IMR-90 (cell line): ENCODE measurements at regions not wholly inside any gene's neighbourhood (a gene's known extent, or its start where the extent isn't known, plus 50 kb on each side); places are given as distances from the start of the nearest gene placed in this dataset.

Source experiments
- ATAC-seq: fragments of 200-7000 bp; cut with Tn5 transposase; 2 replicates; pipeline ENCODE4 v1.9.1; 2020; ENCODE audit warnings: low read depth, mild to moderate bottlenecking, moderate library complexity
- BruUV-seq: library from RNA; stranded (reverse); fragments of 400-500 nt; replicated peaks from 2 replicates; lab custom pipeline; 2021; lab: Mats Ljungman, UMichigan
- CTCF ChIA-PET: fragments of 300-600 bp; formaldehyde crosslinking; extraction: SDS; loops from one replicate; lab custom pipeline; 2021; ENCODE audit warnings: antibody characterized with exemption; lab: Yijun Ruan, JAX
- POLR2A ChIA-PET: fragments of 300-600 bp; sonication (Branson Sonifier 250); formaldehyde crosslinking; loops from one replicate; lab custom pipeline; 2022; ENCODE audit warnings: antibody characterized with exemption; ENCODE audit not compliant: unreplicated experiment; lab: Charles Lee
- DNase-seq: peaks from one replicate; pipeline ENCODE4 v3.0.0; 2013
- H2AFZ ChIP-seq: replicated peaks from 2 replicates; pipeline ENCODE3; 2013; ENCODE audit warnings: low read length, mild to moderate bottlenecking; ENCODE audit not compliant: poor library complexity
- H2AK5ac ChIP-seq: 2 replicates; pipeline ENCODE4 v1.6.1; 2013; ENCODE audit warnings: low read depth, low read length, inconsistent platforms
- H2AK9ac ChIP-seq: replicated peaks from 2 replicates; pipeline ENCODE3; 2013; ENCODE audit warnings: mild to moderate bottlenecking, low read depth, low read length, moderate library complexity; ENCODE audit not compliant: poor library complexity
- H2BK120ac ChIP-seq: 2 replicates; pipeline ENCODE4 v1.6.1; 2013; ENCODE audit warnings: low read depth, low read length, inconsistent platforms
- H2BK15ac ChIP-seq: 3 replicates; pipeline ENCODE4 v1.6.1; 2013; ENCODE audit warnings: low read depth, low read length, inconsistent platforms
- H2BK20ac ChIP-seq: 2 replicates; pipeline ENCODE4 v1.6.1; 2013; ENCODE audit warnings: low read depth, mild to moderate bottlenecking, inconsistent platforms, low read length, moderate library complexity
- H2BK5ac ChIP-seq: 2 replicates; pipeline ENCODE4 v1.6.1; 2013; ENCODE audit warnings: mild to moderate bottlenecking, low read depth, low read length, inconsistent platforms; ENCODE audit not compliant: poor library complexity, severe bottlenecking
- H3K14ac ChIP-seq: replicated peaks from 2 replicates; pipeline ENCODE4 v1.6.1; 2013; ENCODE audit warnings: low read depth, low read length, inconsistent platforms
- H3K18ac ChIP-seq: 2 replicates; pipeline ENCODE4 v1.6.1; 2013; ENCODE audit warnings: low read depth, low read length, control low read depth
- H3K23ac ChIP-seq: 2 replicates; pipeline ENCODE4 v1.6.1; 2013; ENCODE audit warnings: low read depth, low read length, inconsistent platforms
- H3K27ac ChIP-seq: 2 replicates; pipeline ENCODE4 v1.5.1; 2013; ENCODE audit warnings: mild to moderate bottlenecking, control low read depth, low read length; ENCODE audit not compliant: insufficient read depth
- H3K27me3 ChIP-seq: 2 replicates; pipeline ENCODE4 v1.6.1; 2013; ENCODE audit warnings: low read length; ENCODE audit not compliant: control insufficient read depth, insufficient read depth
- H3K36me3 ChIP-seq: 2 replicates; pipeline ENCODE4 v1.6.1; 2013; ENCODE audit warnings: low read length, mixed read lengths; ENCODE audit not compliant: control insufficient read depth, insufficient read depth
- H3K4ac ChIP-seq: 2 replicates; pipeline ENCODE4 v1.6.1; 2013; ENCODE audit warnings: low read depth, low read length, inconsistent platforms
- H3K4me1 ChIP-seq: 2 replicates; pipeline ENCODE4 v1.6.1; 2013; ENCODE audit warnings: low read length, mixed read lengths; ENCODE audit not compliant: control insufficient read depth, insufficient read depth
- H3K4me2 ChIP-seq: 2 replicates; pipeline ENCODE4 v1.6.1; 2013; ENCODE audit warnings: low read depth, mild to moderate bottlenecking, control low read depth, low read length, moderate library complexity
- H3K4me3 ChIP-seq: 2 replicates; pipeline ENCODE4 v1.5.1; 2013; ENCODE audit warnings: low read depth, mild to moderate bottlenecking, control low read depth, low read length, moderate library complexity; ENCODE audit not compliant: insufficient read depth
- H3K56ac ChIP-seq: 2 replicates; pipeline ENCODE4 v1.6.1; 2013; ENCODE audit warnings: low read length, inconsistent platforms; ENCODE audit not compliant: insufficient read depth; ENCODE audit errors: extremely low read depth
- H3K79me1 ChIP-seq, 2 experiments: 2 replicates each; pipeline ENCODE4 v1.6.1; 2013; ENCODE audit warnings: low read length in 2 of 2, inconsistent platforms in 1 of 2, low read depth in 1 of 2
- H3K9ac ChIP-seq: 2 replicates; pipeline ENCODE4 v1.6.1; 2013; ENCODE audit warnings: low read depth, low read length, control low read depth
- H3K9me1 ChIP-seq: 2 replicates; pipeline ENCODE4 v1.6.1; 2013; ENCODE audit warnings: low read length, inconsistent platforms; ENCODE audit not compliant: insufficient read depth
- H3K9me3 ChIP-seq: 2 replicates; pipeline ENCODE4 v1.6.1; 2013; ENCODE audit warnings: low read length; ENCODE audit not compliant: control insufficient read depth, insufficient read depth
- H4K20me1 ChIP-seq: 2 replicates; pipeline ENCODE4 v1.6.1; 2013; ENCODE audit warnings: low read length, inconsistent platforms; ENCODE audit not compliant: insufficient read depth
- H4K5ac ChIP-seq: 2 replicates; pipeline ENCODE4 v1.6.1; 2013; ENCODE audit warnings: mild to moderate bottlenecking, low read depth, low read length, control low read depth
- H4K8ac ChIP-seq, 2 experiments: 2 replicates each; pipeline ENCODE4 v1.6.1; 2013; ENCODE audit warnings: low read depth in 2 of 2, low read length in 2 of 2, control low read depth in 1 of 2, inconsistent platforms in 1 of 2
- H4K91ac ChIP-seq: 2 replicates; pipeline ENCODE4 v1.6.1; 2013; ENCODE audit warnings: low read depth, low read length, inconsistent platforms; ENCODE audit not compliant: insufficient read depth
- CEBPB ChIP-seq: IDR thresholded peaks from 2 replicates; pipeline ENCODE4 v1.6.1; 2012; ENCODE audit warnings: low read depth, low read length, improper control_type of control experiment
- CHD1 ChIP-seq: IDR thresholded peaks from 2 replicates; pipeline ENCODE4 v1.6.1; 2012; ENCODE audit warnings: low read depth, low read length, improper control_type of control experiment
- CTCF ChIP-seq: conservative IDR thresholded peaks from 2 replicates; pipeline ENCODE4 v1.5.1; 2012; ENCODE audit warnings: mild to moderate bottlenecking, low read depth, low read length, improper control_type of control experiment
- ELK1 ChIP-seq: fragments of 150-350 bp; IDR thresholded peaks from 2 replicates; pipeline ENCODE4 v1.6.1; 2016; ENCODE audit warnings: low read depth, mild to moderate bottlenecking, low read length, moderate library complexity, borderline replicate concordance
- FOS ChIP-seq: fragments of 150-350 bp; IDR thresholded peaks from 2 replicates; pipeline ENCODE4 v1.6.1; 2016; ENCODE audit warnings: low read depth, low read length
- MAFK ChIP-seq: IDR thresholded peaks from 2 replicates; pipeline ENCODE4 v1.6.1; 2012; ENCODE audit warnings: low read depth, low read length, improper control_type of control experiment
- MAZ ChIP-seq: IDR thresholded peaks from 2 replicates; pipeline ENCODE4 v1.6.1; 2012; ENCODE audit warnings: low read depth, mild to moderate bottlenecking, low read length, improper control_type of control experiment, moderate library complexity, borderline replicate concordance
- MXI1 ChIP-seq: IDR thresholded peaks from 2 replicates; pipeline ENCODE4 v1.6.1; 2012; ENCODE audit warnings: low read depth, mild to moderate bottlenecking, low read length, moderate library complexity, borderline replicate concordance
- NFE2L2 ChIP-seq: fragments of 150-350 bp; IDR thresholded peaks from 2 replicates; pipeline ENCODE4 v1.6.1; 2016; ENCODE audit warnings: low read depth, mild to moderate bottlenecking, low read length
- POLR2A ChIP-seq: IDR thresholded peaks from 2 replicates; pipeline ENCODE4 v1.6.1; 2012; ENCODE audit warnings: mild to moderate bottlenecking, low read depth, low read length
- RAD21 ChIP-seq: IDR thresholded peaks from 2 replicates; pipeline ENCODE4 v1.6.1; 2012; ENCODE audit warnings: low read length, improper control_type of control experiment
- RCOR1 ChIP-seq: IDR thresholded peaks from 2 replicates; pipeline ENCODE4 v1.6.1; 2012; ENCODE audit warnings: mild to moderate bottlenecking, low read length, improper control_type of control experiment; ENCODE audit not compliant: insufficient replicate concordance
- RFX5 ChIP-seq: IDR thresholded peaks from 2 replicates; pipeline ENCODE4 v1.8.0; 2012; ENCODE audit warnings: low read depth, mild to moderate bottlenecking, low read length, moderate library complexity
- SMC3 ChIP-seq: fragments of 150-350 bp; IDR thresholded peaks from 2 replicates; pipeline ENCODE4 v1.6.1; 2016; ENCODE audit warnings: low read depth, mild to moderate bottlenecking, antibody characterized with exemption, low read length, moderate library complexity
- USF2 ChIP-seq: fragments of 150-350 bp; IDR thresholded peaks from 2 replicates; pipeline ENCODE4 v1.6.1; 2017; ENCODE audit warnings: mild to moderate bottlenecking, antibody characterized with exemption, low read length, low read depth
- WGBS, 2 experiments: methylation state at CpG; one replicate each; pipeline versions ENCODE4 v1.1.5 to v1.1.7; 2013; ENCODE audit warnings: missing lambda C conversion rate in 2 of 2; ENCODE audit not compliant: insufficient read length in 1 of 2; ENCODE audit errors: extremely low coverage in 2 of 2; 5-methylcytosine and 5-hydroxymethylcytosine counted together
- dilution Hi-C: fragments of 300-500 bp; cut with HindIII; formaldehyde crosslinking; loops from one replicate; pipeline ENCODE4 v1.14.3; 2018; ENCODE audit warnings: low sequenced_read_pairs; ENCODE audit not compliant: unreplicated experiment
- in situ Hi-C: fragments of 300-500 bp; cut with MboI; formaldehyde crosslinking; loops from 3 replicates; pipeline ENCODE4 v1.14.3; 2019; ENCODE audit warnings: low sequenced_read_pairs, inconsistent platforms, mixed read lengths
- intact Hi-C: fragments of 100-400 bp; cut with micrococcal nuclease; formaldehyde crosslinking; loops from 2 replicates; pipeline ENCODE4 v1.10.0; 2022

- no CpG with 5 or more reads among the region's 1 CpG for WGBS, 2 experiments
- H3K27me3 ChIP-seq: no peaks in the 10 kb centered on the region
- H3K27ac ChIP-seq: peak overlapping the region; percentile 78
- peak overlapping the region; percentile 94 for H2AK9ac ChIP-seq
- BruUV-seq: TSS peak; percentile 71
- H2AK5ac ChIP-seq: peak overlapping the region; percentile 97
- peaks cover 18% of the 10 kb centered on the region for H3K4me1 ChIP-seq
- peak overlapping the region; percentile 98 for H2BK20ac ChIP-seq
- H3K4me3 ChIP-seq: peak overlapping the region; percentile 27; the same call in 1 of the 2 replicates
- peak overlapping the region; percentile 35 for H3K18ac ChIP-seq
- H2BK120ac ChIP-seq: peak overlapping the region; percentile 98
- dilution Hi-C loops (no loop called here), in situ Hi-C loops (loop anchor here (10.0 to 25.0 kb wide), 4 partner anchors 501 to 1569 kb away; no protein-coding TSS in a partner anchor), intact Hi-C loops (loop anchor here (10.0 kb wide), 1 partner anchor 1139 kb away; no protein-coding TSS in a partner anchor)
- H3K4ac ChIP-seq: peak overlapping the region; percentile 99
- POLR2A ChIA-PET: no interaction called here
- H3K9me3 ChIP-seq: no peaks in the 10 kb centered on the region
- H3K79me1 ChIP-seq: peaks cover 41 to 69% of the 10 kb centered on the region in 2 experiments
- H2AFZ ChIP-seq: peak overlapping the region; percentile 74
- no peaks in the 10 kb centered on the region for H4K20me1 ChIP-seq
- TF ChIP-seq NFE2L2: no peak
- TF ChIP-seq MXI1: no peak
- TF ChIP-seq ELK1: no peak
- TF ChIP-seq CEBPB: no peak
- TF ChIP-seq RAD21: no peak
- TF ChIP-seq RCOR1: no peak
- TF ChIP-seq POLR2A: no peak
- no peak for TF ChIP-seq RFX5
- TF ChIP-seq MAFK: no peak
- no peak for TF ChIP-seq USF2
- no peak for TF ChIP-seq CTCF
- TF ChIP-seq MAZ: no peak
- no peak for TF ChIP-seq SMC3
- no peak for TF ChIP-seq CHD1
- no peak for TF ChIP-seq FOS
- peak overlapping the region; percentile 82 for H3K56ac ChIP-seq
- peak overlapping the region; percentile 88 for H2BK15ac ChIP-seq
- H3K4me2 ChIP-seq: peak overlapping the region; percentile 51
- peak overlapping the region; percentile 95 for H4K91ac ChIP-seq
- ATAC-seq (no peak), DNase-seq (no peak)
- CTCF ChIA-PET: interaction anchor here (1.6 kb wide), 1 partner anchor 516 kb away, joined by 3 read pairs; no protein-coding TSS in a partner anchor
- H4K8ac ChIP-seq: peak overlapping the region; percentile 75 to 92
- H3K36me3 ChIP-seq: no peaks in the 10 kb centered on the region
- peak overlapping the region; percentile 36 for H4K5ac ChIP-seq
- H3K9me1 ChIP-seq: peaks cover 4% of the 10 kb centered on the region
- H3K14ac ChIP-seq: peak overlapping the region; percentile 97
- H3K23ac ChIP-seq: peak overlapping the region; percentile 97
- peak overlapping the region; percentile 92 for H2BK5ac ChIP-seq
- peak overlapping the region; percentile 34; the same call in 1 of the 2 replicates for H3K9ac ChIP-seq
Observed at GRCh38 chr10:4763513-4763912, 62.5 kb upstream of the AKR1E2 start.
